NCI-H748 treated with DMSO at 0.1 percent for 48 hours (cell line): ENCODE measurements at regions not wholly inside any gene's neighbourhood (a gene's known extent, or its start where the extent isn't known, plus 50 kb on each side); places are given as distances from the start of the nearest gene placed in this dataset.
"Not testable (repeated sequence)": the region's sequence is repeated elsewhere in the genome, so short reads cannot be mapped to it uniquely, and the experiment has no call there.

Experiments
- DNase-seq: peaks from one replicate; lab custom pipeline; 2025; lab: John Stamatoyannopoulos, UW

DNA sequence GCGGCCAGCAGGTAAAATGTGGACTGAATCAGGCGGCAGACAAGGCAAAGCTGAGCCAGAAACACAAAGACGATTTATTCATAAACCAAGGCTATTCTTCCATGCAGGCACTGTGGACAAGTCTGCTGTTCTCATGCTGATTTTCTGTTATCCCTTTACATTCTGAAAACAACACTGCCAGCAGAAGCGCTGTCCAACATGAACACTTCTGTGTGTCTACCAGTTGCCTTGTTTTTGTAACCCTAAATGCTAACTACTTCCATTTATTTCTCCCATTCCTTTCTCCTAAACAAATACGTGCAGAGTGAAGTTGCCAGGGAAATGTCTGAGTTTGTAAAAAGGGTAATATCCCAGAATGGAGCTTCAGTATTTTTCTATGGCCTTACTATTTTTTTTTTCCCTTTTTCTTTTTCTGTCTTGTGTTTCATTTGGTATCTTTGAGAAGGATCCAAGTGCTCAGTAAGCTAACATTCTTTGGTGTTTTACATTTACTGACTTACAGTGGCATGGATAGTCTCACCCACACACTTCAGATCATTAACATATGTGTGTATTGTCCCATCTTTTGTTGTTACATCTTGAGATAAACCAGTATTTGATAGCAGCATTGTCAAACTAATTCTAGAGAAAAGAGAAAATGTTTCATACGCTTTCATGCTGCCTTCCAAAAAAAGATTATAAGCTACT is 1308.9 kb upstream of the MAP3K7 start:
- no peak for DNase-seq

DNA sequence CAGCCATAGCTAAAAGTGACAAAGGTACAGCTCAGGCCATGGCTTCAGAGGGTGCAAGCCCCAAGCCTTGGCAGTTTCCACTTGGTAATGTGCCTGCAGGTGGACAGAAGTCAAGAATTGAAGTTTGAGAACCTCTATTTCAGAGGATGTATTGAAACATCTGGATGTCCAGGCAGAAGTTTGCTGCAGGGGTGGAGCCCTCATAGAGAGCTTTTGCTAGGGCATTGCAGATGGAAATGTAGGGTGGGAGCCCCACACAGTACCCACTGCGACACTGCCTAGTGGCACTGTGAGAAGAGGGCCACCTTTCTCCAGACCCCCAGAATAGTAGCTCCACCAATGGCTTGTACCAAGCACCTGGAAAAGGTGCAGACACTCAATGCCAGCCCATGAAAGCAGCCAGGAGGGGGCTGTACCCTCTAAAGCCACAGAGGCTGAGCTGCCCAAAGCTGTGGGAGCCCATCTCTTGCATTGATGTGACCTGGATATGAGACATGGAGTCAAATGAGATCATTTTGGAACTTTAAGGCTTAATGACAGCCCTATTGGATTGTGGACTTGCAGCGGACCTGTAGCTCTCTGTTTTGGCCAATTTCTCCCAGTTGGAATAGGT is 1299.4 kb upstream of the MAP3K7 start:
- DNase-seq, result no peak

DNA sequence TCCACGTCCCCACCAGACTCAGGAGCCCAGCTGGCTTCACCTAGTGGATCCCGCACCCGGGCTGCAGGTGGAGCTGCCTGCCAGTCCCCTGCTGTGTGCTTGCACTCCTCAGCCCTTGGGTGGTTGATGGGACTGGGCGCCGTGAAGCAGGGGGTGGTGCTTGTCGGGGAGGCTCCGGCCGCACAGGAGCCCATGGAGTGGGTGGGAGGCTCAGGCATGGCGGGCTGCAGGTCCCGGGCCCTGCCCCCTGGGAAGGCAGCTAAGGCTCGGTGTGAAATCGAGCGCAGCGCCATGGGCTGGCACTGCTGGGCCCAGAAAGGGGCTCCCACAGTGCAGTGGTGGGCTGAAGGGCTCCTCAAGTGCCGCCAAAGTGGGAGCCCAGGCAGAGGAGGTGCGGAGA is 1294.9 kb upstream of the MAP3K7 start:
- DNase-seq, result not testable (repeated sequence)

DNA sequence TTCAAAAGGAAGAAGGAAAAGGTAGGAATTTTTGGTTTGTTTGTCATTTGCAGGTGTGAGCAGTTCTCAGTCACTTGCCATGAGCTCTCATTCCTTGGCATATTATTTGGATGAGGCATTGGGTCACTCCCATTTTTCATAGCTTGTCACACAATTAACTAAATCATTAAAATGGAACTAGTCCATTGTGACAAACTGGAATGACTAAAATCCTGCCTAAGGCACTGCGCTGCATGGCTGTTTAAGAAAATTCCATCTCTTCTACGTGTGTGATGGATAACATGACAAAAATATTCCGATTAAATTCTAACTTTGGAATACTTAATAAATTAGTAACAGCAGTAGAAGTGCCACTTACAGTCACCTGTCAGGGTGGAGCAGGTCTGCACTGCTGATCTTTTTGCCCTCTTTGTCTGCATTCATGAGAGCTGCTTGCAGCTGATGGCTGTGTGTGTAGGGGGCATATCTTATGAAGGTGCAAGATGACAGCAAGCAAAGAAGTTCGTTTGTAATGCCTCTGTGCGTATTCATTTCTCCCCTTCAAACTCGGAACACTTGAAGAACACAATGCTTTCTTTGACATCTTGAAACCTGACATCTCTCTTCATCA is 1292.6 kb upstream of the MAP3K7 start:
- DNase-seq, result no peak

DNA sequence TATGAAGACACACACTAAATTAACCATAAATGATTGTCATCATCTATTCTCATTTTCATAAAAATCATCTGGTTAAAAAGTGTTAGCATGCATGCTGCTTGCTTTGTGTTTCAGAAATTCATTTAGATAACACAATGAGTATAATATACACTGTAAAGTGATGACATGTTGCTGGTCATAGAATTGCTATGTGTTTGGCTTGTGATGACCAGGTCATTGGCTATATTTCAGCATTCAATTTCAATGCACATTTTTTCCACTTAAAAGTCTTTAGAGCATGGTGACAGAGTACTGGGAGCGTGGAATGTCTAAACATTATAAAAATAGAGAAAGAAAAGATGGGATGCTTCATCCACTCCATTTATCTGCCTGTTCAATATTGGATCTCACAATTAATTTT is 1291.1 kb upstream of the MAP3K7 start:
- no peak for DNase-seq

DNA sequence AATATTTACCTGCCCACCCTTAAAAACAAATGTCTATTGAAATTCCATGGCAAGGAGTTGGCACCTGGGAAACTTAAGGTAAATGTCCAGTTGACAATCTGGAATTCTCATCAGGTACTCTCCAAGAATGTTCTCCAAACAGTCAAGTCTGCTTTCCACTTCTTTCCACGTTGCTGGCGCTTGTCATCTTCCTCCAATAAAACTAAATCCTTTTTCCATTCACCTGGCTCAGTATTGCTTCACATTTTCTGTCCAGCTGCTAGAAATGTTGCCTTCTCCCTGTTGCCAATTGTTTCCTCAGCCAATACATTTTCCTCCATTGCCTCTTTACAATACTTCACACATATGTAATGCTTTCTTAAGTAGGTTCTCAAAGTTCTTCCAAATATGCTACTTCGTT is 1288.1 kb upstream of the MAP3K7 start:
- no peak for DNase-seq

DNA sequence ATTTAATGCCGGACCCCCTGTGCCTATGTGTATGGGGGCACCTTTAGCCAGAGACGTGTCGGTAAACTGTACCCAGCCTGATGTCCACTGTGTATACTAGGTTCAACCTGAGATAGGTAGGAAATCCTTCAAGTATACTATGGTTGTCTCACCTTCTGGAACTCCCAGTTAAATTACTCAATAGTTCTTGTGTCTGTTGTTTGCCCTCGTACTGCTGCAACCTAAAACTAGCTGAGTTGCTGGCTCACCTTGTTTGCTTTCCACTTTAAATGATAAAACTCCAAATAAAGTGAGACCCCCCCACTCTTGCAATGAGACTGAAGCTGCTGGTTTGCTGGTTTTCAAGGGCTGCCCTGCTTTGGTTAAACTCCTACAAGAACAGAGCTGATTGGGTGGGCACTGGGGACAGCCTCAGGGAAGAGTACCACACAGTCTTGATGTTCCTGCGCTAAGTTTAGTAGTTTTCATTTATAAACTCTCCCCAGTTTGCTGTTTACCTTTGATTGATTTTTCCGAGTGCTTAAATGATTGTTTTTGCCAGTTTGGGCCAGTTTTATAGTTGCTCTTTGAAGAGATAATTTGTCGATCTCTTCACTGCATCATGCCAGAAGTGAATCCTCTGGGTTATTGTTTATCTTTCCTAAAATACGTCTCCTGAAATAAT is 1281.8 kb upstream of the MAP3K7 start:
- DNase-seq, result no peak

DNA sequence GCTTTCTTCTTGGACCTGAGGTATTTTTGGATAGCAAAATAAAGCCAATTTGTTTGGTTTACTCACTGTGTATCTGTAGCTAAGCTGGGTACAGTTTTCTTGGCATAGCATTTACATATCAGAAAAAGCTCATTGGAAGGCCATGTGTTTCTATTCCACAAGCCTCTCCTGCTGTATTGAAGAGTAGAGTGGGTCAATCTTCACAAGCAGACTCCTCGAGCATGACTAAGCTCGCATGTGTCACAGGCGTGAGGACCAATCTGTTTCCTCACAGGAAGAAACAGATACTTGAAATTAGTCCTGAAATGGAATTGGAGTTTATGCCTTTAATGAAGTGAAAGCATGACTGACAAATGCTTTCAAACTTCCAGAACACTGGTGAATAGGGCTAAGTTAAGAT is 1279.0 kb upstream of the MAP3K7 start:
- no peak for DNase-seq

DNA sequence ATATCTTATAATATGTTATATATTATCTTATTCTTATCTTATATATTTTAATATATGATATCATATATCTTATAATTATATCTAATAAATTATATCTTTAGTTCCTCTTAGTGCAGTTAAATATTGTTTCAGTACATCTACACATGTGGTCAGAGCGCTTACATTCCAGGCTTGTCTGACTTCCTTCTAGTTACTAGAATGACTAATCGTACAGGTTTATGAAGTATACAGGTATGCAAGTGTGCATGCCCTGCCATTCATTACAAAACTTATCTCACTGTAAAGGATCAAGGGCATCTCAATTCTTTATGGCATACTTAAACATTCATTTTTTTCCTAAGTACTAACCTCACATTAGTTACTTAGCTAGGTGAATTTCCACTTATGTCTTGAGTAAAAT is 1278.0 kb upstream of the MAP3K7 start:
- no peak for DNase-seq

DNA sequence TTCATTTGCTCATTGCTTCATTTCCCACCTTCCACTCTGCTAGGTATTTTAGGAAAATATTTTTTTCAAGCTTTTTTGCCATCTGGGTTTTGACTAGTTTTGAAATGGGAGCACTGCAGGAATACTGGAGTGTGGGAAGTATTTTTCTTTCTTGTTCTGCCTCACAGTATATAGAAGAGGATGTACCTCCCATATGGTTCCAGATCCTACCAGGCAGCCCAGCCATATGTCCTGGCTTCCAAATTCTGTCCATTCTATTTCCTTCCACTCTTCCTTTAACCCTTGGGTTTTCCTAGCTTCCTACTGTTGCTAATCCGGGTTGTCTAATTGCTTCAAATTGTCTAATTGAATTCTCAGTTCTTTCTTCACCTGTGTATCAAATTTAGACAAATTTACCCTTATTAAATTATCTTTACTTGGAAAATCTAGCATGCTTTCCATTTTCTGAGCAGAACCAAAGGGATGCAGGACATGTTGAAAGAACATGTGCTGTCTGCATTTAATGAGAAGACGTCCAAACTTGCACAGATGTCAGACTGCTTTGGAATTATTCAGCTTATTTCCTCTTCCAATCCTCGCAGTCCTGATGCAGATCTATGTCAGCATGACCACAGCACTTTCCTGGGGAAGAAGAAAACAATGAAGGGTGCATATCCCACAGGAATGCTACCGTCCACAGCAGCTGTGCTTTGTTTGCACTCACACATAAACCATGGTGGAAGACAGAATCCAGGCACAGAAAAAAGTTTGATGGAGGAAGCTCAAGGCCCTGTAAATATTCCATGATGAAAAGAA is 1273.9 kb upstream of the MAP3K7 start:
- no peak for DNase-seq

DNA sequence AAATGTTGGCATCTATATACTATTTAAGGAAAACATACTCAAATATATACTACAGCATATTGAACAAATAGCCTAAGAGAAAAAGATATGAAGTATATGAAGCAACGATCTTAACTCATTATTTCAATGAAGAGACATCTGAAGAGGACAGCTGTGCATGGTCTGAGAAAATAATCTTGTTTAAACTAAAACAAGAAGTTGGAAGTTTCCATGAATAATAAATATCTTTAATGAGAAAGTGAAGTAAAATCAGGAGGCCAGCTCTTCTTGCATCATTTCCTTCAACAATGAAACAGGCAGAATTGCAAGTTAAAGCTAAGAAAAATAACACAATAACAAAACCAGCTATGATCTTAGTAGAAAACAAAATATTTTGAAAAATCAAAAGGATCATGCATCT is 1265.4 kb upstream of the MAP3K7 start:
- DNase-seq, result no peak

DNA sequence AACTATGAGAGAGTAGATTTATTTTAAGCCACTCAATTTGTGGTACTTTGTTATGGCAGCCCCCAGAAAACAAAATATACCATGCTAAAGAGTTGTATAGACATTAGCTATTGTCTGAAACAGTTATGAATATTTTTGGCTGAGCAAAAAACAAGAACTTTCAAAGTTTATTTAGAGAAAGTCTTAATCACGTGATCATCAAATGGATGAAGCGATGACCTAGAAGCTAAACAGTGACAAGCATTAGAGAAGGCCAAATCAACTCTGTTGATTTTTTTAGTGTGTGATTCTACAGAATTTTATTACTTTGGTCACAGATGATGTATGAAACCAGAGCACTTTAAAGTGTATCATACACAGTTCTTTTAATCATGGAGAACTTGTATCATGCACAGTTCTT is 1247.9 kb upstream of the MAP3K7 start:
- no peak for DNase-seq

DNA sequence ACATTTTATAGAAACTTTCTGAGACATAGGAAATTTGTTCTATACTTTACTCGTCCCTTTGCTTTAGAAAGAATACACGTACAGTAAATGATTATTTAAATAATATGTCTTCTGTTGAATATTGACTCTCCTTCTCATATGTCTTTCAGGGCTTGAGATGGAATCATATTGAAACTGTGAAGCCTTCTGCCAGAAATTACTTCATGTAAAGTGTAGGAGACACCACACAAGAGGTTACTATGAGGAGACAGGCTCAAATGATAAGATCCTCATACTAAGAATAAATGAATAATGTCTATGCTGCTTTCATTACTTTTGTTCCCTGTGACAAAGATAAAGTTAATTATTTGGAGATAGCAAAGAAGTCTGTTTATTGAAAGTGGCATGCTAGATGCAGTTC is 1240.3 kb upstream of the MAP3K7 start:
- DNase-seq, result no peak

DNA sequence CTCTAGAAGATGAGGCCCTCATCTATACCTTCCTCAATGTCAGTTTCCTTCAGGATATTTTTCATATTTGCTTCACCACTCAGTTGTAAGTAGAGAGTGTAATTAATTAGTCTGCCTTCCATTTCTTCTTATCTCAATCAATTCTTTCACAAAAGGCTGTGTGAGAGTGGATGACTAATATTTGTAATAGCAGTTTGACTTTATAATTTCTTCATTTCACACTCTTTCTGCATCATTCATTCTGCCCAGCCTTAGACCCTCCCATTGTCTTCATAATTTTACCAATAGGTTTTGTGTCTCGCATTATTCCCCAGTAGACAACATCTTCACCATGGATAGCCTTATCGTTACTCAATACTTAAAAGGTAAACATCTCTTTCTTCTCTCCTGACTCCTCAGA is 1239.3 kb upstream of the MAP3K7 start:
- DNase-seq, result no peak

DNA sequence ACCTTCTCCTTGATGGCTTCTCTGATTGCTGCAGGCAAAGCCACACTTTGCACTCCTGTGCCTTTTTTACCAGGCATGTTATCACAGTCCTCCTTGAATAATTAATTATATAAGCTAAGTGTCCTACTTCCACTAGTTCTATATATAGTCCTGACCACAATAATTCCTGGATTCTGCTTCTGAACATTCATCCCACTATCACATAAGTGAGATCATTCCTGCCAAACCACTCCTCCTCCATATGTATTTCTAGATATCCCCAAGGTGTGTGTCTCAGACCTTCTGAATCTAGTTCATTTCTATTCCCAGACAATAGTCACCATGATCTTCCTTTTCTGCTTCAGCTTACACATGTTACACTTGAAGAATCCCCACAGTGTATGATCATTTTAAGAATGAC is 1237.5 kb upstream of the MAP3K7 start:
- no peak for DNase-seq

DNA sequence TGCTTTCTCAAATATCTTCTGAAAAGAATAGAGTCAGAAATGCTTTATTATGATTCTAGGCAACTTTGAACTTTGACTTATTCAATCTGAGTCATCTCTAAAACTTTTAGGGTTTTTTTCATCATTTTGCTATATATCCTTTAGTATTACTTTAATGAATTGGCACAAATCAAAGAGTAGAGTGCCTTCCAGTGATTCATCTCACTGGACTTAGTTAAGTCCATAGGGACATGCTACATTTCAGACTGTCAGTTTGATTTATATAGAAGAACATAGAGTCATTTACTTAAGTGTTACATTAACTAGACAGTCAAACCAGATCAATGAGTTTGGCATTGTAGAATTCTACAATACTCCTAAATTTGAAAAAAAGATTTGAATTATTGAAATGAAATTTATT is 1235.7 kb upstream of the MAP3K7 start:
- DNase-seq, result no peak

DNA sequence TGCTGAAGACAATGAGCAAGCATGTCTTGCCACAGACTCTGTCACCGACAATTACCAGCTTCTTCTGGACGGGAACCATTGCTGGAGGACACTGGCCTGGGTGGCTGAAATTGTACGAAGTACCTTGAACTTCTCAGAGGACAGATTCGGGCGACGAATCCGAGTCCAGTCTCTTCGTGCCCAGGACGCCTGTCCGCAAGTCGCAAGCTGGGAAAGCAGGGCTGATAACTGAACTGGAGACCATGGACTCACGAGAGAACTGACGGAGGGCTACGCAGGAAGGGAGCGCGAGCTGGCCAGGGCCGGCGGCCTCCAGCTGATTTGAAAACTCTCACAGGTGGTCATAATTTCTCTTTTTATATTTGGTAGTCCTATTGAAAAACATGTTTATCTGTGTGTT is 1229.5 kb upstream of the MAP3K7 start:
- no peak for DNase-seq

DNA sequence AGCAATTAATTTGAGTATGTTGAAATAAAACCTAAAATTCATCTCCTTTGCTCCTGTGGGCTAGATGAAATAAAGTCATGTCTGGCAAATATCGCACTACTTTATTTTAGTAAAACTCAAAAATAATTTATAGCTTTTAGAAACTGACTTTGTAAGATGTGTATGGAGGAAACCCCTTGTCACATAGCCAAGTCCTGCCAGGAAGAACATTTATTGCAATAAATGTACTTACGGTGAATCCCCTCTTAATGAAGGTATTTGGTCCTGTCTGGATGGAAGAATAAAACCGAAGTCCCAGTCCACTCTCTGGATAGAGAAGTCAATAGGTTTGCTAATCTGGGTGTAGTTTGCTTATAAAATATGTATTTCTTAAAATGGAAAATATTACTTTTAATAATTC is 1226.8 kb upstream of the MAP3K7 start:
- DNase-seq, result no peak

DNA sequence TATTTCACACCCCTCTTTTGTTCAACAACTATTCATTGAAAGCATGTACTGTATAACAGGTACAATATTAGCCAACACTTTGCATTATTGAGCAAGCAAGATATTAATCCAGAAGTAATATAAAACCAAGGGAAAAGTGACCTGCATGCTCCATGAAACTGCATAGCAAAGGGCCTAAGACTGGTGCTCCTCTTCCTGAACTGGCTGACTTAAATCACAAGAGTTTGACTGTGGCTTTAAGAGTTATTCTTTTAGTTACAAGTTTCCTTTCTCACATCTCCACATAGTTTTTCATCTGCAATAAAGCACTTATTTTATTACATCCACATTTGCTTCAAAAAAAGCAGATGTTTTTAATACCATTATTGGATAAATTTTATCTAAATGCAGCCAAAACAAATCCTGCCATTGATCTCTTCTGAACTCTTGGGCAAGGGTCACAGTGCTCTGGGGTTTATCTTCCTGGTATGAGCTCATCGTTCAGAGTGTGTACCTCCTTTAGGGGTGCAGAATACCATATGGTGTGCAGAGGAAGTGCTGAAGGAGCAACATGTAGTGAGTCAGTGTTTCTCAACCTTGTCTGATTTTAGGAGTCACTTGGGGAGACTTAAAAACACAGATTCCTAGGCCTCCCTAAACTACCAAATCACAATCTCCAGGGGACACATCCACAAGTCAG is 1225.9 kb upstream of the MAP3K7 start:
- DNase-seq, result no peak

DNA sequence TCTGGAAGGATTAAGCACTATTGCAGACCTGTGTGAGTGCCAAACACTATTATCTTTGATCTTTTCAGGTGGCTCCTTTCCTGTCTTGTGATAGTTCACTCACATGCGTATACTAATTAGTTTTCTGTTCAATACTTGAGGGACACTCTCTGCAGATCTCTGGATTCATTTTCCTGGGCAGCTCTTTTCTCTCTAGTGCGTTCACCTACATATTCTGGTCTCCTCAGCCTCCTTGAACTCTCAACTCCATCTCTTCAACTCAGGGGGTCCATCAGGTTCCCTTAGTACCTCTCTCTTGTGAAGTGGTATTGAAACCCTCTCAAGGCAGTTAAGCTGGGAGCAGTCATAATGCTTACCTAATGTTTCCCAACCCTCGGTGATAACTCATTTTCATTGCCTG is 1218.1 kb upstream of the MAP3K7 start:
- DNase-seq, result no peak

DNA sequence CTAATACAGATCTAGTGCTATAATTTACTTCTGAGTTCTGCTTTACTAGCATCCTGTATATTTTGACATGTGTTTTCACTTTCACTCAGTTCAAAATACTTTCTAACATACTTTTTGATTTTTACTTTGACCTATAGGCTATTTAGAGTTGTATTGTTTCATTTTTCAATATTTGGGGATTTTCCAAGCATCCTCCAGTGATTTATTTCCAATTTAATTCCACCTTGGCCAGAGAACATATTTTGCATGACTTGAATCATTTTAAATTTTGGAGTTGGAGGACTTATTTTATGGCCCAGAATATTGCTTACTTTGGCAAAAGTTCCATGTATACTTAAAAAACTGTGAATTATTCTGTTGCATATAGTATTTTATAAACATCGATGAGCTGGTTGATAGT is 1215.6 kb upstream of the MAP3K7 start:
- DNase-seq, result no peak

DNA sequence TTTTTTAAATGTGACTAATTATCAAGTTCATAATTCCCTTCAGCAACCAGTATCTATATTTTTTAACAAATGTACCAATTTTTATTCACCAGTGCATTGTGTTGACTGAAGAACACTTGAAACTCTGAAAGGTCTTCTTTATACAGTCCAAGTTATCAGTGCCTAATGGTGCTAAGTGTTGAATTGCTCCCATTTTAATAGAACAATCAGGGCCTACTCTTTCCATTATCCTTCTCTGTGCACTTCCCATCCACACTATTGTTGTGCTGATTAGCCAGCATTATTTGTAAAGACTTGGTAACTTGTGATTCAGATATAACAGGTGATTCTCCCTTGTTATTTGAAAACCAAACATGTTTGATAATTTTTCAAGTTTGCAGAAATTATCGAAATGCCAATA is 1209.7 kb upstream of the MAP3K7 start:
- DNase-seq, result no peak
